GM13977 (cell line): ENCODE measurements at regions not wholly inside any gene's neighbourhood (a gene's known extent, or its start where the extent isn't known, plus 50 kb on each side); places are given as distances from the start of the nearest gene placed in this dataset.

Source experiments
- DNase-seq: peaks from one replicate; pipeline ENCODE4 v3.0.0; 2012; ENCODE audit warnings: low spot score
- in situ Hi-C: fragments of 300-500 bp; cut with MboI; formaldehyde crosslinking; loops from one replicate; pipeline ENCODE4 v1.12.0; 2022; ENCODE audit warnings: low sequenced_read_pairs, low pct_unique_long_range_greater_than_20kb, mixed read lengths, inconsistent platforms; ENCODE audit not compliant: unreplicated experiment
- TF ChIP-seq, protein P1 (sequence below): IDR thresholded peaks from 2 replicates; pipeline ENCODE4 v1.5.1; 2012; ENCODE audit warnings: mild to moderate bottlenecking, control low read depth; ENCODE audit not compliant: insufficient read depth; ENCODE audit errors: extremely low read depth, missing control alignments

DNA sequence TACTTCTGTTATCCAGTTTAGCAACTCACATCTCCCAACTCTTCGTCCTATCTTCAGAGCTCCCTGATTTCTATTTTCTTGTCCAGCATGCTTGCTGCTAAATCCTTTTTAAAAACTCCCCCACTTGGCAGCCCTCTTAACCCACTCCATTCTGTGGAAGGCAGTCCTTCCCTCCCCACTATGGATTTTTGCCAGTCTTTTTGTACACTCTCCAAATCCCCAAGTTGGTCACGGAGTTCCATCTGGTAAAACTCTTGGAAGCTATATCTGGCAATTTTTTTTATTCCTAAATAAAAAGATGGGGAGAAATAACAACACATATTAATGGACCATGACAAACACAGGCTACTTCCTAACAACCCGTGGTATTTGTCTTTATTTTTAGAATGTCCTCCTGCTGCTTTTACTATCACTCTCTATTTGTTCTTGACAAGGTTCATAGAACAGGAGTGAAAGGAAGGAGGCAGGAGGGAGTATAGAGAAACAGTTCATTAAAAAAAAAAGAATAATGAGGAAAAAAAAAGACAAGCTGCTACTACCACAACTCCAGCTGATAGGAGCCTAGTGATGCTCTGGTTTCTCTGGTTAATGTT is 120.0 kb upstream of the THSD7B start:
- DNase-seq, result no peak
- TF ChIP-seq, protein P1, sequence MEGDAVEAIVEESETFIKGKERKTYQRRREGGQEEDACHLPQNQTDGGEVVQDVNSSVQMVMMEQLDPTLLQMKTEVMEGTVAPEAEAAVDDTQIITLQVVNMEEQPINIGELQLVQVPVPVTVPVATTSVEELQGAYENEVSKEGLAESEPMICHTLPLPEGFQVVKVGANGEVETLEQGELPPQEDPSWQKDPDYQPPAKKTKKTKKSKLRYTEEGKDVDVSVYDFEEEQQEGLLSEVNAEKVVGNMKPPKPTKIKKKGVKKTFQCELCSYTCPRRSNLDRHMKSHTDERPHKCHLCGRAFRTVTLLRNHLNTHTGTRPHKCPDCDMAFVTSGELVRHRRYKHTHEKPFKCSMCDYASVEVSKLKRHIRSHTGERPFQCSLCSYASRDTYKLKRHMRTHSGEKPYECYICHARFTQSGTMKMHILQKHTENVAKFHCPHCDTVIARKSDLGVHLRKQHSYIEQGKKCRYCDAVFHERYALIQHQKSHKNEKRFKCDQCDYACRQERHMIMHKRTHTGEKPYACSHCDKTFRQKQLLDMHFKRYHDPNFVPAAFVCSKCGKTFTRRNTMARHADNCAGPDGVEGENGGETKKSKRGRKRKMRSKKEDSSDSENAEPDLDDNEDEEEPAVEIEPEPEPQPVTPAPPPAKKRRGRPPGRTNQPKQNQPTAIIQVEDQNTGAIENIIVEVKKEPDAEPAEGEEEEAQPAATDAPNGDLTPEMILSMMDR, result no peak
- in situ Hi-C loops, result no loop called here

DNA sequence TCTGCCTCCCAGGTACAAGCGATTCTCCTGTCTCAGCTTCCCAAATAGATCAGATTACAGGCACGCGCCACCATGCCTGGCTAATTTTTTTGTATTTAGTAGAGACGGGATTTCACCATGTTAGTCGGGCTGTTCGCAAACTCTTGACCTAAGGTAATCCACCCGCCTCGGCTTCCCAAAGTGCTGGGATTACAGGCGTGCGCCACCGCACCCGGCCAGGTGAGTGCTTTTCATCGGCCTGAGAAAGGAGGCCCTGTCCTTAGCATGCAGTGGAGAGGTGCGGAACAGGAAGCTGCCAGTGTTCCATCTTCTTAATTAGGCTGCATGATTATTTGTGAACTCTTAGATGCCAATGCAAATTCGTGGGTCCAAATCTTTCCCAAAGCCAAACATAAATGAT is 125.7 kb upstream of the THSD7B start:
- no peak for DNase-seq
- TF ChIP-seq, protein P1, result no peak
- in situ Hi-C loops, result no loop called here

DNA sequence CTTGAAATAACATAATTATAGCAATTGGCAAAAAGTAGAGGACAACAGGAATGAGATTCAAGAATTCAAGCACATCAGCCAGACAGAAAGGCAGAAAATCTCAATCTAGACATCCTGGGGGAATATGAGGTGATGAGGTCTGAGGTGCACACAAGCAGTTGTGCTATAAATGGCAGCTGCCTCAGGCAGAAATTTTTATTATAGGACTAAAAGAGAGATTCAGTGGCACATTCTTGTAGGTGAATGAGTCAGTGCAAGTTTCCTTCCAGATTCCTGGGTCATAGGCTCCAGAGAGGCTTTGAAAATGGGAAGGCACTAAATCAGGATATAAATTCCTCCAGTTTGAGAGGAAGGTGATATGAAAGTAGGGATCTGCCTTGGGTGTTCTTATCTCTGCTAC is 127.2 kb upstream of the THSD7B start:
- DNase-seq, result no peak
- in situ Hi-C loops, result no loop called here
- TF ChIP-seq, protein P1, result no peak

DNA sequence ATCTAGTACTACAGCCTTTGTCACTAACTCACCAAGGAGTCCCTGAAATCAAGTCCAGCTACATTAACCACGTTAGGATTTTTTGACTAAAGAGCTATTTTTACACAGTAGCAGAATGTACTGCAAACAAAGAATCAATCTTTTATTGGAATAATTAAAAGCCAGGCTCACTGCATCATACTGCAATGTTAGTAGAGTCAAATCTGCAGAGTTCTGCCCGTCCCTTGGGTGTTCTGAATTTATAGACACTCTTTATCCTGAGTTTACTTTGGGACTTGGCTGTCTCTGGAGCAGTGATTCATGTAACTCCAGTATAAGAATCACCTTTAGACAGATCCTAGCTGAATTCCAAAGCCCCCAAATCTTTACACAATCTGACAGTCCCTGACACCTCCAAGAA is 127.9 kb upstream of the THSD7B start:
- TF ChIP-seq, protein P1, result no peak
- DNase-seq, result no peak
- in situ Hi-C loops, result no loop called here

DNA sequence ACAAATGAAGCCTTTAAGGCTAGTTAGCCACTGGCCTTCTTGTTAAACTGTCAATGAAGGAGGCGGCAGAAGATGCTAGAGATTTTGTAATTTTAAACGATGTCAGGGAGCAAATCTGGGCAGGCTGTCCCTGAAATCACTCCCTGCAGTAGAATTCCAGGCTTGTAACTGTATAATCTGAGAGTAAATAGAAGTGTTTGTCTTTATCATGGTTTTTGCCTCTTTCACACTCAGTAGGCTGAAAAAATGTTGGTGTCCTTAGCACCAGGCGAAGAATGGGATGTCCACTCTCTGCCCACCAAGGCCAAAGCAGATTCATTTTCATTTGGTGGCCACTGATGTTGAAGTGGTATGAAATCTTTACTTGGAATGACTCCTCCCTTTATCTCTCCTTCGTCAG is 136.9 kb upstream of the THSD7B start:
- TF ChIP-seq, protein P1, result no peak
- DNase-seq, result no peak
- in situ Hi-C loops, result no loop called here

DNA sequence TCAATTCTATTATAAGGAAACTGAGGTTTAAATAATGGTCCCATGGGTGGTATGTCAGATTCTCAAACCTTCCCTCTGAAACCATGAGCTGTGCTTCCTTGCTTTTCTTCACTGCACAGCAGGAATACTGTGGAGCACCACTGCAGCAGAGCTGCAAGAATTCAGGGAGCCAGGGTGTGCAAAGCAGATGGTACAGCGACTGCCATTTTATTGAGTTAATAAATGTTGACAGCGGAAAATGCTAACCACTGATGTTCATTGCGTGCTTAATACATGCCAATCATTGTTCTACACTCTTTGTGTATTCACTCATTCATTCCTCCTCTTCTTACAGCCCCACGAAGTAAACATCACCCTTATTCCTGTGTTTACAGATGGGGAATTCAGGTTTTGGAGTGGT is 152.2 kb upstream of the THSD7B start:
- in situ Hi-C loops, result no loop called here
- TF ChIP-seq, protein P1, result no peak
- no peak for DNase-seq

DNA sequence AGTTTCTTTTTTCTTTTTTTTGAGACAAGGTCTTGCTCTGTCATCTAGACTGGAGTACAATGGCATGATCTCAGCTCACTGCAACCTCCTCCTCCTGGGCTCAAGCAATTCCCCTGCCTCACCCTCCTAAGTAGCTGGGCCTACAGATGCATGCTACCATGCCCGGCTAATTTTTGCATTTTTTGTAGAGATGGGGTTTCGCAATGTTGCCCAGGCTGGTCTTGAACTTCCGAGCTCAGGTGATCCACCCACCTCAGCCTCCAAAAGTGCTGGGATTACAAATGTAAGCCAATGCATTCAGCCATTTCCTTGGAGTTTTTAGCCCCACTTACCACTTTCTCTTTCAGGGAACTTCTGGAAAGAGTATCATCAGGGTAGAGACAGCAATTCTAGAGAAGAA is 153.3 kb upstream of the THSD7B start:
- no peak for DNase-seq
- TF ChIP-seq, protein P1, result no peak
- in situ Hi-C loops, result no loop called here
